ENCODE measurements at regions not wholly inside any gene's neighbourhood (a gene's known extent, or its start where the extent isn't known, plus 50 kb on each side); places are given as distances from the start of the nearest gene placed in this dataset.

DNA sequence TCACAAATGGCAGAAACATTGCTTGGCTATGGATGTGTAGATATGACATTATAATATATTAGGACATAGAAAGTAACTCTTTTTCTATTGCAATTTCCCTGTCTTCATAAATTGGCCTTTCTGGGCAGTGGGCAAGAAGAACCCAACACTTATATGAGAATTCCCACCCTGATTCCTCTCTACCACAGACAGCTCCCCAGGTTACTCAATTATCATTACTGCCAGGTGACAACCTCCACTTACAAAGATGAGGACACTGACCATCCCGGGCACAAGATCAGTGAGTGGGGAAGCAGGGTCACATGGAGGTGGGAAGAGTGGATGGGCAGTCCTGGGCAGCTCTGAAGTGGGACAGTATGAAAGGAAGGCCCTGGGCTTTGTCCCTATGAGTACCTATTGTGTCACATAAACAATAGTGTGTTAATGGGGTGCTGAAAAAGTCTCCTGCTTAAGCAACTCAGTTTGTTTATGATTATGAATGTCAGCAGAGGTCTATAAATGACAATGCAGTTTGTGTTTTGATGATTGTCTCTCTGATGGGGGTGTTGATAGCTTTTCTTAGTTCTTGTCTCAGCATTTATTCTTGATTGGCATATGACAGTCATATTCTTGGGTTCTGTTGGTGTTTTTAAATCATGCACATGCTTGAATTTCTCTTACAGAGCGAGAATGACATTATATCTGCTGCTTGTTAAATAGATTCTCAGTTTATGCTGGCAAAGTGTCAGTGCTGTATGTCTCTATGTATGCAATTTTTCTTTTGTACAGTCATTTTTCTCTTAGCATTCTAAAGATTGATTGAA is 99.9 kb downstream of the SLIT2 start:
- no peaks in the 10 kb centered on the region for H3K4me1 ChIP-seq
- H3K27me3 ChIP-seq (ENCODE audit: control insufficient read depth, insufficient read depth, low read length): no peaks in the 10 kb centered on the region
- H3K9me3 ChIP-seq (ENCODE audit: control insufficient read depth, low read length): no peaks in the 10 kb centered on the region
- H3K27ac ChIP-seq: no peak overlapping the region
- TF ChIP-seq, protein P1, sequence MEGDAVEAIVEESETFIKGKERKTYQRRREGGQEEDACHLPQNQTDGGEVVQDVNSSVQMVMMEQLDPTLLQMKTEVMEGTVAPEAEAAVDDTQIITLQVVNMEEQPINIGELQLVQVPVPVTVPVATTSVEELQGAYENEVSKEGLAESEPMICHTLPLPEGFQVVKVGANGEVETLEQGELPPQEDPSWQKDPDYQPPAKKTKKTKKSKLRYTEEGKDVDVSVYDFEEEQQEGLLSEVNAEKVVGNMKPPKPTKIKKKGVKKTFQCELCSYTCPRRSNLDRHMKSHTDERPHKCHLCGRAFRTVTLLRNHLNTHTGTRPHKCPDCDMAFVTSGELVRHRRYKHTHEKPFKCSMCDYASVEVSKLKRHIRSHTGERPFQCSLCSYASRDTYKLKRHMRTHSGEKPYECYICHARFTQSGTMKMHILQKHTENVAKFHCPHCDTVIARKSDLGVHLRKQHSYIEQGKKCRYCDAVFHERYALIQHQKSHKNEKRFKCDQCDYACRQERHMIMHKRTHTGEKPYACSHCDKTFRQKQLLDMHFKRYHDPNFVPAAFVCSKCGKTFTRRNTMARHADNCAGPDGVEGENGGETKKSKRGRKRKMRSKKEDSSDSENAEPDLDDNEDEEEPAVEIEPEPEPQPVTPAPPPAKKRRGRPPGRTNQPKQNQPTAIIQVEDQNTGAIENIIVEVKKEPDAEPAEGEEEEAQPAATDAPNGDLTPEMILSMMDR (IDR thresholded peaks at IDR 0.05): no peak
- no peak overlapping the region for H3K4me2 ChIP-seq (ENCODE audit: low read length)
- H3K4me3 ChIP-seq (ENCODE audit: low read depth, low read length): no peak overlapping the region
- H3K79me2 ChIP-seq: no peaks in the 10 kb centered on the region
- no peak overlapping the region for H3K9ac ChIP-seq
- H3K36me3 ChIP-seq (ENCODE audit: control insufficient read depth, insufficient read depth, low read length): no peaks in the 10 kb centered on the region
- H2AFZ ChIP-seq: no peak overlapping the region

DNA sequence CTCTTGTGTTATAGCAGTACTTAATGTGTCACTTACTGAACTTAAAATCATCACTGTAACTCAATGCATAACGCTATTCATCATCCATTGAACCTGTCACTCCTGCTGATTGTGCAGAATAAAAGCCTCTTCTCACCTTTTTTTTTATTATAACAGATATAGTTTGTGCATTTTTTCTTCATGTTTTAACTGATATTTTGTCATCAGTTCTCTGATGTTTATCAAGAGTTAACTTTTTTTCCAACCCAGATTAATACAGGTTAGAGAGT is 100.4 kb downstream of the SLIT2 start:
- H3K4me3 ChIP-seq (ENCODE audit: low read depth, low read length): no peak overlapping the region
- H3K9ac ChIP-seq: no peak overlapping the region
- no peaks in the 10 kb centered on the region for H3K79me2 ChIP-seq
- H3K4me2 ChIP-seq (ENCODE audit: low read length): no peak overlapping the region
- no peaks in the 10 kb centered on the region for H3K9me3 ChIP-seq (ENCODE audit: control insufficient read depth, low read length)
- no peak overlapping the region for H3K27ac ChIP-seq
- H2AFZ ChIP-seq: no peak overlapping the region
- TF ChIP-seq, protein P1 (IDR thresholded peaks at IDR 0.05): no peak
- H3K27me3 ChIP-seq (ENCODE audit: control insufficient read depth, insufficient read depth, low read length): no peaks in the 10 kb centered on the region
- no peaks in the 10 kb centered on the region for H3K4me1 ChIP-seq
- no peaks in the 10 kb centered on the region for H3K36me3 ChIP-seq (ENCODE audit: control insufficient read depth, insufficient read depth, low read length)

DNA sequence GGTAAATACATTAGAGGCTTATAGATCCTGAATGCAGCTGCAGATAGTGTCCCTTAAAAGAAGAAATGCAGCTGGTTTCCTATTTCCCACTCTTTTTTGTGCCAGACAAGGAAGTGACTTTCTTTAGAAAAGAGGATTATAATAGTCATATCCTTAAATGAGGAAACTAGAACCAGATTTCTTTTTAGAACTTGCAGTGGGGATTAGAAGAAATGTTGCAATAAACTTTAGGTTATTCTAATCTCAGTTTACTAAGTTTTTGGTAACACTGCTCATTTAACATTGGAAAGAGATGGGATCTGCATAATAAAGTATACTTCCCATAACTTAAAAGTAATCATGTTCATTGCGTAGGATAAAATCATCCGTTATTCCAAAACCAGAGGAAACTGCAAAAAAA is 101.9 kb downstream of the SLIT2 start:
- TF ChIP-seq, protein P1 (IDR thresholded peaks at IDR 0.05): no peak

DNA sequence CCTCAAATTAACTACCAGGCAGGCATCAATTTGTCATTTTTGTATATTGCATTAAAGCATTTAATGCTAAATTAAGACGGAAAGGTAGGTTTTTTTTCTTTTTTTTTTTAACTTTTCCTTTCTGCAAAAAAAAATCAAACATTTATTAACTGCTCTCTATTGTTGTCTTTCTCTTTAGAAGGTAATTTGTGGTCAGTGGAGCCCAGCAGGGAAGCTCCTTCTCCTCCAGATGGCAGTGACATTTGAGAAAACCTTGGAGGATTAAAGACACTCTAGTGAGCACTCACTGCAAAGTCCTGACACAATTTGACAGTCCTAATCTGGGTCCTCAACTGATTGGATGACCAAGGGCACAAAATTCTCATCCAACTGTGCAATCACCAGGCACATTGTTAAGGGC is 102.4 kb downstream of the SLIT2 start:
- H2AFZ ChIP-seq: no peak overlapping the region
- H3K4me3 ChIP-seq (ENCODE audit: low read depth, low read length): no peak overlapping the region
- no peak overlapping the region for H3K4me2 ChIP-seq (ENCODE audit: low read length)
- TF ChIP-seq, protein P1 (IDR thresholded peaks at IDR 0.05): no peak
- no peak overlapping the region for H3K9ac ChIP-seq
- no peaks in the 10 kb centered on the region for H3K9me3 ChIP-seq (ENCODE audit: control insufficient read depth, low read length)
- no peaks in the 10 kb centered on the region for H3K36me3 ChIP-seq (ENCODE audit: control insufficient read depth, insufficient read depth, low read length)
- no peaks in the 10 kb centered on the region for H3K27me3 ChIP-seq (ENCODE audit: control insufficient read depth, insufficient read depth, low read length)
- no peaks in the 10 kb centered on the region for H3K79me2 ChIP-seq
- no peaks in the 10 kb centered on the region for H3K4me1 ChIP-seq
- no peak overlapping the region for H3K27ac ChIP-seq

More for the DNA sequence above, 101.9 kb downstream of the SLIT2 start:
- no peak overlapping the region for H2AFZ ChIP-seq
- H3K27ac ChIP-seq: no peak overlapping the region
- H3K9me3 ChIP-seq (ENCODE audit: control insufficient read depth, low read length): no peaks in the 10 kb centered on the region
- H3K4me2 ChIP-seq (ENCODE audit: low read length): no peak overlapping the region
- H3K4me3 ChIP-seq (ENCODE audit: low read depth, low read length): no peak overlapping the region
- H3K27me3 ChIP-seq (ENCODE audit: control insufficient read depth, insufficient read depth, low read length): no peaks in the 10 kb centered on the region
- H3K36me3 ChIP-seq (ENCODE audit: control insufficient read depth, insufficient read depth, low read length): no peaks in the 10 kb centered on the region
- H3K4me1 ChIP-seq: no peaks in the 10 kb centered on the region
- H3K79me2 ChIP-seq: no peaks in the 10 kb centered on the region
- no peak overlapping the region for H3K9ac ChIP-seq

DNA sequence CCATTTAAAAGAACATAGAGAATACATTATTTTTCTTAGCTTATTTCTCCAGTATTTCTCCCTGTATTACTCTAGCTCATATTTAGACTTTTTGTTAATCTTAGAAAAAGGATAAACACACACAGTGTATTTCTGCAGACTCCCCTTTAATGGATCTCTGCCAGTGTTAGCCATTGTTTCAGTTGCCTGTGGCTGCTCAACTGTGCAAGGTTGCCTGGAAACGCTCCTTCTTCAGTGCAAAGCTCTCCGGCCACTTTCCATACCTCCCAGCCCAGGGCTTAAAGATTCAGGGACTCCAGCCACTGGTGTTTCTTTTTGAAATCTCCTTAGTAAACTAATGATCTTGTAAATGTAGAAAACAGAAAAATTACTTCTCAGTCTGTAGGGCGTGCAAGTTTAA is 104.9 kb downstream of the SLIT2 start:
- Histone ChIP-seq H3K4me2 (ENCODE audit: low read length) (no peak overlapping the region), H3K36me3 (ENCODE audit: control insufficient read depth, insufficient read depth, low read length) (no peaks in the 10 kb centered on the region), H3K27me3 (ENCODE audit: control insufficient read depth, insufficient read depth, low read length) (no peaks in the 10 kb centered on the region), H3K9ac (no peak overlapping the region), H3K79me2 (no peaks in the 10 kb centered on the region), H3K4me1 (no peaks in the 10 kb centered on the region), H2AFZ (no peak overlapping the region), H3K4me3 (ENCODE audit: low read depth, low read length) (no peak overlapping the region), H3K9me3 (ENCODE audit: control insufficient read depth, low read length) (no peaks in the 10 kb centered on the region), H3K27ac (no peak overlapping the region)
- TF ChIP-seq, protein P1 (IDR thresholded peaks at IDR 0.05): no peak

All from parathyroid adenoma (tissue), 2 donors.